GM12875 (cell line): ENCODE measurements at regions not wholly inside any gene's neighbourhood (a gene's known extent, or its start where the extent isn't known, plus 50 kb on each side); places are given as distances from the start of the nearest gene placed in this dataset.

Experiments
- H3K4me3 ChIP-seq: one replicate; pipeline ENCODE4 v1.5.1; 2011; ENCODE audit warnings: low read depth, low read length, control low read depth
- CTCF ChIP-seq: IDR thresholded peaks from 2 replicates; pipeline ENCODE4 v1.5.1; 2011; ENCODE audit warnings: low read depth, mild to moderate bottlenecking, control low read depth, inconsistent platforms, low read length, moderate library complexity, borderline replicate concordance; ENCODE audit not compliant: insufficient read depth

- no peak for TF ChIP-seq CTCF
- no peak overlapping the region for H3K4me3 ChIP-seq
These were observed 660.0 kb downstream of the PTPRC start for GRCh38 chr1:199298825-199299224.

DNA sequence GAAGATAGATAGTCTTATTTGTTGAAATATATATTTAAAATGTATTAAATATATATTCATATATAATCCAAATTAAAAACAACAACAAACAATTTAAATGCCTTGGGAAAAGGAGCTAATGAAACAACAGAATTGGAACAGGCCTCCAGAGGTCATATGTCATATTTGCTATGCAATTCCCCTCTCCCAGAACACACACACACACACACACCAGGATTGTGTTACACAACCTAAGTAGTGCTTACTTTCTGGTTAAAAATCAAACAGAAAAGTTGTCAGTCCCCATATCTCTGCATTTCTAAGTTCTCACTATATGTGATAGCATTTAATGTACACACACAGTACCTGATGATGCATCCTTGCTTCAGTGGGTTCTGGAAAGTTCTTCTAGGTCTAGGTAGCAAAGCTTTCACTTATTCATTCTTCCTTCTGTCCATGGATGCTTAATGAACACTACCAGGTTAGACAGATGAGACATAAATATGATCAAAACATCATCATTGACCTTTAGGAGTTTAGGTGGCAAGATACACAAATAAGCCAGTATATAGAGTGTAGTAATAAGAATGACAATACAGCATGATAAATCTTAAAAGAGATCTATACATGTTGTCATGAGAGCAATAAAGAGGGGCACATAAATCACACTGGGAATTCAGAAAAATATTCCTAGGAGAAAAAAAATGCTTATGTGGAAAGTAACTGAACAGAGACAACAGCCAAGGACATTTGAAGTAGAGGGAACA lies 662.8 kb downstream of the PTPRC start:
- H3K4me3 ChIP-seq, result no peak overlapping the region
- no peak for TF ChIP-seq CTCF

GRCh38 chr1:199302554-199302953 lies 663.7 kb downstream of the PTPRC start:
- TF ChIP-seq CTCF, result no peak
- no peak overlapping the region for H3K4me3 ChIP-seq

GRCh38 chr1:199303035-199303434 lies 664.2 kb downstream of the PTPRC start:
- H3K4me3 ChIP-seq, result no peak overlapping the region
- no peak for TF ChIP-seq CTCF

- no peak overlapping the region for H3K4me3 ChIP-seq
- no peak for TF ChIP-seq CTCF
These were observed 666.2 kb downstream of the PTPRC start for GRCh38 chr1:199305053-199305452.

GRCh38 chr1:199307496-199308264 lies 668.8 kb downstream of the PTPRC start:
- H3K4me3 ChIP-seq, result no peak overlapping the region
- TF ChIP-seq CTCF, result no peak

DNA sequence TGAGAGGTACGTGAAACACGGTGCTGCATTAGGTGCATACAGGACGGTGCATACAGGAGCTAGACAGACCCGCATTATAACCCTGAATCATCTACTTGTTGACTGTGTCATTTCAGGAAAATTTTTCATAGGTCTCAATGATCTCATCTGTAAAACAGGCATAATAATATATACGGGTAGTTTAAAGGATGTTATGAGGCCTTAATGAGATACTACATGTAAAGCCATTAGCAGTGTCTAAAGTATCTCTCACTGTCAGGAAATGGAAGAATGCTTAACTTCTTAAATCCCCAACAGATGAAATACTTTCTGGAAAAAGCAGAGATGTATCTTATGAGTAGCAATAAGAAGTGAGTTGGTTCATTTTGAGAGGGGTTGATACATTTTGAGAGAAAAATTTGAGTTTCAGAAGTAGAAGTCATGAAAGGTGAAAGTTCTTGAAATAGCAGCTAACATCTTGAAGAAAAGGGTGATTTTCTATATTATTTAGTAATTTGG lies 669.6 kb downstream of the PTPRC start:
- TF ChIP-seq CTCF, result no peak
- H3K4me3 ChIP-seq, result no peak overlapping the region
